ENCODE measurements at regions not wholly inside any gene's neighbourhood (a gene's known extent, or its start where the extent isn't known, plus 50 kb on each side); places are given as distances from the start of the nearest gene placed in this dataset.

DNA sequence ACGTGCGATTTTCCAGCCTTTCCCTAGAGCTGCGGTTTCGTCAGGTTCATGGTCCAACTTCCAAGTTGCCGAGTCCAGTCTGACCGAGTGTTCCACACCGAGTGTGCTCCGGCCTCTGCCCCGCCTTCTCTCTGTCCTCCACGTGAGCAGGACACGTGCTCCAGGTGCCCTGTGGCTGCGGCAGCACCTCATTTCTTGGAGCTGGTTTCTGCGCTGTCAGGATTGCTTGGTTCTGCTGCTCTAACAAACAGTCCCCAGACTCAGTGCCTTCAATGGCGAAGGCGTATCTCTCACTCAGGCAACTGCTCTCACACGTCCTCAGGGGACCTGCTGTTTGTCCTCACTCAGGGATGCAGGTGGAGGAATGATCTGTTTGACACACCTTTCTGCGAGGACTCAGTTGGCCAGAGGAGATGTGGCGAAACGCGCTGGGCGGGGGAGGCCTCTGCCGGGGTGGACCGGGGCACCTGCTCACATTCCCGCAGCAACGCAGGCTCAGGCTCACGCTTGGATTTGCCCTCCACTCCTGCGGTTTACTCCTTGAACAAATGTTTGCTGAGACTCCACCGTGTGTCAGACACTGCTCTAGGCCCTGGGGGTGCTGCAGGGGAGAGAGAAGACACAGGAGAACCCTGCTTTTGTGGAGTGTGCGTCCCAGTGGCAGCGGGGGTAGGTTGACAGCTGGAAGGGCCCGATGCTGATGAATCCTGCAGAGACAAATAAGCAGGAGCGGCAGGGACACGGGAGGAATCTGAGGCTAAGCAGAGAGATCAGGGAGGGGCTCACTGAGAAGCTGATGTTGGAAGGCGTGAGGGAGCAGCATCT, 63.4 kb upstream of the FBRSL1 start:
- Histone ChIP-seq H3K23me2 (ENCODE audit: insufficient read length, low read depth, low read length, poor library complexity, severe bottlenecking) (no peaks in the 10 kb centered on the region), H3K27me3 (ENCODE audit: insufficient read depth, low read length) (peaks cover 32% of the 10 kb centered on the region; the same call in 1 of the 2 replicates), H3K4ac (ENCODE audit: low read depth, low read length) (no peak overlapping the region), H2BK12ac (ENCODE audit: insufficient read length, low read depth, low read length) (no peak overlapping the region), H3K79me2 (ENCODE audit: insufficient read depth, low read length) (no peaks in the 10 kb centered on the region), H4K8ac (replicated peaks; ENCODE audit: insufficient read length, low read depth, low read length) (no peak overlapping the region), H3K56ac (ENCODE audit: insufficient read length, low read depth, low read length) (no peak overlapping the region), H3K4me1 (ENCODE audit: insufficient read depth, low read length) (peaks cover 3% of the 10 kb centered on the region; the same call in 1 of the 2 replicates), H3K18ac (ENCODE audit: insufficient read length, low read depth, low read length) (no peak overlapping the region), H2BK15ac (ENCODE audit: low read depth, low read length) (no peak overlapping the region), H3K4me2 (ENCODE audit: insufficient read depth, insufficient read length, low read length) (no peak overlapping the region), H3T11ph (ENCODE audit: low read length) (no peak overlapping the region), H3K9me3 (ENCODE audit: control insufficient read depth, low read depth, low read length) (no peaks in the 10 kb centered on the region), H2BK20ac (ENCODE audit: low read depth, low read length, poor library complexity, severe bottlenecking) (no peak overlapping the region), H3K23ac (ENCODE audit: insufficient read length, low read depth, low read length) (no peak overlapping the region), H2AK5ac (ENCODE audit: insufficient read length, low read length) (no peak overlapping the region), H3K9ac (ENCODE audit: extremely low read depth, insufficient read length, low read length) (no peak overlapping the region), H3K14ac (ENCODE audit: insufficient read depth, low read length) (no peak overlapping the region; the same call in 1 of the 2 replicates), H2BK5ac (ENCODE audit: insufficient read length, low read length) (no peak overlapping the region), H3K27ac (ENCODE audit: insufficient read length, low read depth, low read length) (no peak overlapping the region), H4K20me1 (ENCODE audit: control insufficient read depth, insufficient read depth, insufficient read length) (peaks cover 3% of the 10 kb centered on the region), H3K79me1 (ENCODE audit: insufficient read depth, low read depth, low read length, poor library complexity, severe bottlenecking) (no peaks in the 10 kb centered on the region), H4K5ac (ENCODE audit: insufficient read length, low read depth, low read length) (no peak overlapping the region), H4K91ac (ENCODE audit: insufficient read length, low read depth, low read length) (no peak overlapping the region), H2BK120ac (ENCODE audit: low read depth, low read length, poor library complexity, severe bottlenecking) (no peak overlapping the region), H2AFZ (ENCODE audit: low read length) (no peak overlapping the region)
- Mint-ChIP-seq H3K4me3 (no peak overlapping the region; a peak in 2 of 5 replicates), H3K27me3 (ENCODE audit: low read depth) (peaks cover 96% of the 10 kb centered on the region), H3K4me1 (peaks cover 21 to 40% of the 10 kb centered on the region in 2 experiments), H3K9me3 (peaks cover 17 to 24% of the 10 kb centered on the region in 2 experiments), H3K27ac (no peak overlapping the region; a peak in 1 of 7 replicates), H3K36me3 (ENCODE audit: insufficient read depth in 1 of 3, low read depth in 3 of 3) (peaks cover 2 to 23% (median 6%) of the 10 kb centered on the region in 3 experiments; a peak in 6 of 7 replicates)
- no peak for DNase-seq
- TF ChIP-seq, protein P1, sequence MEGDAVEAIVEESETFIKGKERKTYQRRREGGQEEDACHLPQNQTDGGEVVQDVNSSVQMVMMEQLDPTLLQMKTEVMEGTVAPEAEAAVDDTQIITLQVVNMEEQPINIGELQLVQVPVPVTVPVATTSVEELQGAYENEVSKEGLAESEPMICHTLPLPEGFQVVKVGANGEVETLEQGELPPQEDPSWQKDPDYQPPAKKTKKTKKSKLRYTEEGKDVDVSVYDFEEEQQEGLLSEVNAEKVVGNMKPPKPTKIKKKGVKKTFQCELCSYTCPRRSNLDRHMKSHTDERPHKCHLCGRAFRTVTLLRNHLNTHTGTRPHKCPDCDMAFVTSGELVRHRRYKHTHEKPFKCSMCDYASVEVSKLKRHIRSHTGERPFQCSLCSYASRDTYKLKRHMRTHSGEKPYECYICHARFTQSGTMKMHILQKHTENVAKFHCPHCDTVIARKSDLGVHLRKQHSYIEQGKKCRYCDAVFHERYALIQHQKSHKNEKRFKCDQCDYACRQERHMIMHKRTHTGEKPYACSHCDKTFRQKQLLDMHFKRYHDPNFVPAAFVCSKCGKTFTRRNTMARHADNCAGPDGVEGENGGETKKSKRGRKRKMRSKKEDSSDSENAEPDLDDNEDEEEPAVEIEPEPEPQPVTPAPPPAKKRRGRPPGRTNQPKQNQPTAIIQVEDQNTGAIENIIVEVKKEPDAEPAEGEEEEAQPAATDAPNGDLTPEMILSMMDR (conservative IDR thresholded peaks at IDR 0.05): no peak
- WGBS (ENCODE audit: extremely low coverage, insufficient read length, low lambda C conversion rate): no CpG with 5 or more reads among the region's 34 CpGs
